ENCODE measurements at regions not wholly inside any gene's neighbourhood (a gene's known extent, or its start where the extent isn't known, plus 50 kb on each side); places are given as distances from the start of the nearest gene placed in this dataset.

DNA sequence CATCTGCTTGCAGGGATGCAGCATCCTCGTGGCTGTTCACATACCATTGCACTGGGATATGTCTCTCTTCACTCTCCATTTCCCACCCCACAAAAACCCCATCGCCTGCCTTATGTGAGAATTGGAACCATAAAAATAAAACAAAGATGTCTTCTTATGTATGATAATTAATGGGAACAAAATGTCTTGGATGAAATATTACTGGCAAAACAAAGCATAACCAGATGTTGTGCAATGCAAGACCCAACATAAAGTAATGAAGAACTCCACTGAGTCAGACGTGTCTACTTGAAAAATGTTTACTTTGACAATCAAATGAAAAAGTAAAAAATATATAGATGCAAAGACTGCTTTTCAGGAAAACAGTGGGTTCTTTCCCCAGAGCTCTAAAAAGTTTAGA, 611.3 kb upstream of the SYT4 start:
- in situ Hi-C loops (cut with MboI; ENCODE audit: low sequenced_read_pairs in 4 of 4) (no loop called here), intact Hi-C loops (cut with DNase I; ENCODE audit: low total_unique reads) (no loop called here)
- Histone ChIP-seq H3K4me3 (no peak overlapping the region), H3K9me3 (no peaks in the 10 kb centered on the region), H3K27me3 (no peaks in the 10 kb centered on the region), H3K4me1 (no peaks in the 10 kb centered on the region), H3K36me3 (no peaks in the 10 kb centered on the region), H3K27ac (no peak overlapping the region)
- TF ChIP-seq POLR2A (IDR thresholded peaks at IDR 0.05): no peak
- TF ChIP-seq, protein P1, sequence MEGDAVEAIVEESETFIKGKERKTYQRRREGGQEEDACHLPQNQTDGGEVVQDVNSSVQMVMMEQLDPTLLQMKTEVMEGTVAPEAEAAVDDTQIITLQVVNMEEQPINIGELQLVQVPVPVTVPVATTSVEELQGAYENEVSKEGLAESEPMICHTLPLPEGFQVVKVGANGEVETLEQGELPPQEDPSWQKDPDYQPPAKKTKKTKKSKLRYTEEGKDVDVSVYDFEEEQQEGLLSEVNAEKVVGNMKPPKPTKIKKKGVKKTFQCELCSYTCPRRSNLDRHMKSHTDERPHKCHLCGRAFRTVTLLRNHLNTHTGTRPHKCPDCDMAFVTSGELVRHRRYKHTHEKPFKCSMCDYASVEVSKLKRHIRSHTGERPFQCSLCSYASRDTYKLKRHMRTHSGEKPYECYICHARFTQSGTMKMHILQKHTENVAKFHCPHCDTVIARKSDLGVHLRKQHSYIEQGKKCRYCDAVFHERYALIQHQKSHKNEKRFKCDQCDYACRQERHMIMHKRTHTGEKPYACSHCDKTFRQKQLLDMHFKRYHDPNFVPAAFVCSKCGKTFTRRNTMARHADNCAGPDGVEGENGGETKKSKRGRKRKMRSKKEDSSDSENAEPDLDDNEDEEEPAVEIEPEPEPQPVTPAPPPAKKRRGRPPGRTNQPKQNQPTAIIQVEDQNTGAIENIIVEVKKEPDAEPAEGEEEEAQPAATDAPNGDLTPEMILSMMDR (IDR thresholded peaks at IDR 0.05 in 4 of 5, conservative IDR thresholded peaks at IDR 0.05 in 1 of 5): no peak
- DNase-seq (no peak), ATAC-seq (no peak)

DNA sequence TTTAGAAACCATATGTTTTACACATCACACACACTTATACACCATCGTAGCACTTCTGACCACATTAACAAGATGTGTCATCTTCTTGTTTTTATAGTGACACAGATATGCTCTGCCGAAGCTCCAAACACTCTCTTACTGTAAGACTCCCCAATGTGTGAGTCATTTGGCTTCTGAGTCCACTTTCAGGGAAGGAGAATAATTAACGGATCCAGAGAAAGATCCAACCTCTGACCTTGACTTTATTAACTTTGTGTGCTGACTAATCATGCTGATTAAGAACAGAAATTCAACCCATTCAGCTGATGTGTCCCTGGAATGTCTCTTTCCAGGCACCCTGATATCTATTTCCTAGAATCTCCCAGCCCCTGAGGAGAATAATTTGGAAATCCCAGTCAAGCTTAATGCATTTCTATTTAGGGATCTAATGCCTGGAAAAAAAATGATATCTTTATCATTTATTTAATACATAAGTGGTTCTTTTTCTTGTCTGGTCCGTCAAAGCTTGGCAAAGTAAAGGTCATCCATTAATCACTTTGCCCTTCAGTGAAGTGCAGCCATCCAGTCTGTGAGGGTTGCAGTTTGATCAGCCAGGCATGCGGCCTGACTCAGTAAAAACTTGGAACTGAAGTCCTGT, 615.8 kb upstream of the SYT4 start:
- in situ Hi-C loops (cut with MboI; ENCODE audit: low sequenced_read_pairs in 4 of 4): no loop called here
- ATAC-seq: peak in 1 of 2 donors; percentile 60

DNA sequence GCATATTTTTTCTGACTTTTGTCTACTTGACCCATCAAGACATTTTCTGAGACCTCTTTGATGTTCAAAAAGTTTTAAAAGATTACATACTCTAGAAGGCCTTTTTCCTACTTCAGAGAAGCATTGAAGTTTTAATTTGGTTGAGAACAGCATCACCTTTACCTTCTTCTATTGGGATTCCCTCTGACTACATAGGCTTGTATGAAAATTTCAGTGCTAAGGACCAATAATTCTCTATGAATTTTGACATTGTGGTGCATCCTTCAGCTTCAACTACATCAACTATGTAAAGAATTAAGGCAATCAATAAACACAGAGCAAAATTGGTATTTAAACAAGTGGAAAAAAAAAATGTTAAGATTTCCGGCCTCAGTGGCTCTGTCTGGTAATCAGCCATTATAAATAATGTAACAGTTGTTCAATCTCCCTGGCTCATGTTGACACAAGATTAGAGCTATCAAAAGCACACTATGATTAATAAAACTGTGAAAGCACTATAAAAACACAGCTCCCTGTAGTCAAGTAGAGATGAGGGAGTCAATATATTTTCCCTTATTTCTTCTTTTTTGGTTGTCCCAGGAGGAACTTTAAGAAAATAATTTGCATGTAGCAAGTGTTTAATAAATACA, 627.0 kb upstream of the SYT4 start:
- TF ChIP-seq, protein P1 (IDR thresholded peaks at IDR 0.05 in 4 of 5, conservative IDR thresholded peaks at IDR 0.05 in 1 of 5): no peak
- no peak for TF ChIP-seq POLR2A (IDR thresholded peaks at IDR 0.05)
- no peak for DNase-seq
- Histone ChIP-seq H3K27me3 (no peaks in the 10 kb centered on the region), H3K27ac (no peak overlapping the region), H3K4me1 (no peaks in the 10 kb centered on the region), H3K4me3 (no peak overlapping the region), H3K9me3 (no peaks in the 10 kb centered on the region), H3K36me3 (no peaks in the 10 kb centered on the region)
- no peak for ATAC-seq
- intact Hi-C loops (cut with DNase I; ENCODE audit: low total_unique reads) (no loop called here), in situ Hi-C loops (cut with MboI; ENCODE audit: low sequenced_read_pairs in 4 of 4) (no loop called here)

More for the DNA sequence above, 615.8 kb upstream of the SYT4 start:
- H3K4me1 ChIP-seq: no peaks in the 10 kb centered on the region
- no peak overlapping the region for H3K27ac ChIP-seq
- H3K27me3 ChIP-seq: no peaks in the 10 kb centered on the region
- no peak overlapping the region for H3K4me3 ChIP-seq
- H3K36me3 ChIP-seq: no peaks in the 10 kb centered on the region
- intact Hi-C loops (cut with DNase I; ENCODE audit: low total_unique reads): no loop called here
- no peaks in the 10 kb centered on the region for H3K9me3 ChIP-seq
- no peak for DNase-seq
- TF ChIP-seq, protein P1 (IDR thresholded peaks at IDR 0.05 in 4 of 5, conservative IDR thresholded peaks at IDR 0.05 in 1 of 5): no peak
- TF ChIP-seq POLR2A (IDR thresholded peaks at IDR 0.05): no peak

DNA sequence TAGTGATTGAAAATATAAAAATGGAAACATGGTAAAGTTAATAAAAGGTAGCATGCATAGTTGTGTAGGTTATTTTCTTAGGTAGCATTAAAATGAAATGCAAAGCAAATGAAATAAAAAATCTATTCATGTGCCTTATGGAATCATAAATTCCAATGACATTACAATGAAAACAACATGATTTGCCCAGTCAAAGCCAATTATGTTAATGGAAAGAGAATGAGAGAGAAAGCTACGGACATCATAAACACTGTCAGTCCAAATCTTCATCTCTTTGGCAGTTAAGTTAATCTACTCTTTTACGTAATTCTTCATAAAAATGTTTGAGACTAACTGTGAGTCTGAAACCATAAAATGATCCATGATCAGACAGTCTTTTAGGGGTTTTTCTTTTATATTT, 636.7 kb upstream of the SYT4 start:
- H3K27ac ChIP-seq: no peak overlapping the region
- TF ChIP-seq, protein P1 (IDR thresholded peaks at IDR 0.05 in 4 of 5, conservative IDR thresholded peaks at IDR 0.05 in 1 of 5): no peak
- no peak for TF ChIP-seq POLR2A (IDR thresholded peaks at IDR 0.05)
- no peaks in the 10 kb centered on the region for H3K9me3 ChIP-seq
- no peaks in the 10 kb centered on the region for H3K27me3 ChIP-seq
- intact Hi-C loops (cut with DNase I; ENCODE audit: low total_unique reads) (no loop called here), in situ Hi-C loops (cut with MboI; ENCODE audit: low sequenced_read_pairs in 4 of 4) (no loop called here)
- H3K4me3 ChIP-seq: no peak overlapping the region
- H3K4me1 ChIP-seq: no peaks in the 10 kb centered on the region
- ATAC-seq (no peak), DNase-seq (no peak)
- no peaks in the 10 kb centered on the region for H3K36me3 ChIP-seq
